ENCODE measurements at regions not wholly inside any gene's neighbourhood (a gene's known extent, or its start where the extent isn't known, plus 50 kb on each side); places are given as distances from the start of the nearest gene placed in this dataset.

DNA sequence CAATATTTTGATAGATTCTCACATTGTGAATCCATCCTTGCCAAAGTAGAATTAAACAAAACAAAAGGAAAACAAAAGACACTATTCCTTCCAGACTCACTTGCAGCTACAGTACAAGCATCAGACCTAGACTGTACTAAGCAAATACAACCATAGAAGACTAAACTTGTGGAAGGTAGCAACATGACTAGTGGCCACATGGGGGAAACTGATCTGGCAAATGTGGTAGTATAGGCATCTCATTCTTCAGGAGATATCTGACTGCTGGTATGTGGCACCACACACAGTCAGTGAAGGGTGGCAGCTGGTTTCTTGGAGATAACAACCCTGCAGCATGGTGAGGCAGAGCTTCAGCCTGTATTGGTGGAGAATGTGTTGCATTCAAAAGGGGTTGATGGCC lies 81.0 kb upstream of the ACVR2A start:
- peaks cover 2% of the 10 kb centered on the region for H3K9me3 Mint-ChIP-seq
- TF ChIP-seq, protein P1, sequence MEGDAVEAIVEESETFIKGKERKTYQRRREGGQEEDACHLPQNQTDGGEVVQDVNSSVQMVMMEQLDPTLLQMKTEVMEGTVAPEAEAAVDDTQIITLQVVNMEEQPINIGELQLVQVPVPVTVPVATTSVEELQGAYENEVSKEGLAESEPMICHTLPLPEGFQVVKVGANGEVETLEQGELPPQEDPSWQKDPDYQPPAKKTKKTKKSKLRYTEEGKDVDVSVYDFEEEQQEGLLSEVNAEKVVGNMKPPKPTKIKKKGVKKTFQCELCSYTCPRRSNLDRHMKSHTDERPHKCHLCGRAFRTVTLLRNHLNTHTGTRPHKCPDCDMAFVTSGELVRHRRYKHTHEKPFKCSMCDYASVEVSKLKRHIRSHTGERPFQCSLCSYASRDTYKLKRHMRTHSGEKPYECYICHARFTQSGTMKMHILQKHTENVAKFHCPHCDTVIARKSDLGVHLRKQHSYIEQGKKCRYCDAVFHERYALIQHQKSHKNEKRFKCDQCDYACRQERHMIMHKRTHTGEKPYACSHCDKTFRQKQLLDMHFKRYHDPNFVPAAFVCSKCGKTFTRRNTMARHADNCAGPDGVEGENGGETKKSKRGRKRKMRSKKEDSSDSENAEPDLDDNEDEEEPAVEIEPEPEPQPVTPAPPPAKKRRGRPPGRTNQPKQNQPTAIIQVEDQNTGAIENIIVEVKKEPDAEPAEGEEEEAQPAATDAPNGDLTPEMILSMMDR (IDR thresholded peaks at IDR 0.05), result no peak
- no peak overlapping the region for H3K4me3 Mint-ChIP-seq
- intact Hi-C loops (cut with micrococcal nuclease), result no loop called here
- H3K4me1 Mint-ChIP-seq, result no peaks in the 10 kb centered on the region
- CTCF ChIA-PET, result no interaction called here
- no peak for DNase-seq
- no peaks in the 10 kb centered on the region for H3K36me3 Mint-ChIP-seq (ENCODE audit: low read depth)
- H3K27me3 Mint-ChIP-seq, result no peaks in the 10 kb centered on the region
- no peak for ATAC-seq (ENCODE audit: low read depth)
- POLR2A ChIA-PET, result no interaction called here
- no peak overlapping the region for H3K27ac Mint-ChIP-seq

DNA sequence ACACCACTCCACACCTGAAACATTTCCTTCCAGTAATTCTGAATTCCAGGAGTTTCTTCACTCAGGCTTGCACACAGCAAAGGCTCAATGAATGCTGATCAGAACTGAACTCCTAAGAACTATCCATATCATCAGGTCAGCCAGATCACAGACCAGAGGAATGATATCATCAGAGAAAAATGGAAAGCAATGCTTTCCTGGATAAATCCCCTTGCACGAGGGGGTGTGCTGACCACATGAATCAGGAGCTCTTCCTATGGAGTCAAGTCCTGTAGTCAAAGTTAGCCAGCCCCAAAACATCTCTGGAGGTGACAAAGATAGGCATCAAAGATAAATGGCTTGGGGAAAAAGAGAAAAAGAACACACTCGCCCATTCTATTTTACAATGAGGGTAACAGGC lies 83.8 kb upstream of the ACVR2A start:
- no peaks in the 10 kb centered on the region for H3K4me1 Mint-ChIP-seq
- intact Hi-C loops (cut with micrococcal nuclease), result no loop called here
- no peaks in the 10 kb centered on the region for H3K36me3 Mint-ChIP-seq (ENCODE audit: low read depth)

DNA sequence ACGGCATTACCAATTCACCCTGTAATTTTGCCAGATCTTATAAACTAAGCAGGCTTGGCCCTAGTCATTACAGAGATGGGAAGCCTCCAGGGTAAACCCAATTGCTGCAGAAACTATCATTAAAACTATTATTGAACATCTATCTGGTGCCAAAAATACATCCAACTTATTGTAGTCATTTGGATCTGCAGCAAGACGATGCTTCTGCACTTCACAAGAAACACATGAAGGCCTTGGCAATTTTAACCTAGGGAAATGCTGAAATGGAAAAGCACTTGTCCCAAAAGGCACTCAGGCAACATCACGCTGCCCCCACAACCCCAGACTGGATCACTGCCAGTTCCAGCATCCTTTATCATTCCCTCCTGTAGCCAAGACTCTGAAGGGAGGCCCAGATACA lies 85.3 kb upstream of the ACVR2A start:
- Mint-ChIP-seq H3K4me1 (no peaks in the 10 kb centered on the region), H3K9me3 (no peaks in the 10 kb centered on the region), H3K27me3 (no peaks in the 10 kb centered on the region), H3K36me3 (ENCODE audit: low read depth) (no peaks in the 10 kb centered on the region), H3K4me3 (no peak overlapping the region), H3K27ac (no peak overlapping the region)
- no peak for DNase-seq
- POLR2A ChIA-PET, result no interaction called here
- no peak for ATAC-seq (ENCODE audit: low read depth)
- intact Hi-C loops (cut with micrococcal nuclease), result no loop called here
- TF ChIP-seq, protein P1 (IDR thresholded peaks at IDR 0.05), result no peak
- CTCF ChIA-PET, result no interaction called here

More for the DNA sequence above, 83.8 kb upstream of the ACVR2A start:
- Mint-ChIP-seq H3K27ac (no peak overlapping the region), H3K9me3 (no peaks in the 10 kb centered on the region), H3K4me3 (no peak overlapping the region), H3K27me3 (no peaks in the 10 kb centered on the region)
- CTCF ChIA-PET, result no interaction called here
- no peak for ATAC-seq (ENCODE audit: low read depth)
- DNase-seq, result no peak
- TF ChIP-seq, protein P1 (IDR thresholded peaks at IDR 0.05), result no peak
- POLR2A ChIA-PET, result no interaction called here

DNA sequence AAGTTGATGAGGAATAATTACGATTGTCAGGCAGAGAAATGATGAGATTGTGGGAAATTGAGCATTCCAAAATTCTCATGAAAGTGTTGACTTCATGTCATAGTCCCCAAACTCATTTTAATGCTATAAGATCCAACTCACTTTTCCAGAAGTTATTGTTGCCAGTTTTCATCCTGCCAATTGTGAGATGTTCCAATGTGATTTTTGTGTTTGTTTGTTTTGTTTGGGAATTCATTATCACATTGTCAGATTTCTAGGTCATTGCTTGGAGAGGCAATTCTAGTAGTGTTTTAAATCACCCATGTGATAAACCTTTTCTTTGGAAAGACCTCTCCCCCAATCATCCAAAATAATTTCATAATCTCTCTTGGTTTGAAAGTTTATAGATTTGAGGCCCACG lies 86.0 kb upstream of the ACVR2A start:
- TF ChIP-seq, protein P1 (IDR thresholded peaks at IDR 0.05), result no peak
- intact Hi-C loops (cut with micrococcal nuclease), result no loop called here
- DNase-seq (no peak), ATAC-seq (ENCODE audit: low read depth) (no peak)
- H3K27ac Mint-ChIP-seq, result no peak overlapping the region
- POLR2A ChIA-PET, result no interaction called here
- H3K4me3 Mint-ChIP-seq, result no peak overlapping the region
- no peaks in the 10 kb centered on the region for H3K9me3 Mint-ChIP-seq
- no peaks in the 10 kb centered on the region for H3K27me3 Mint-ChIP-seq
- no peaks in the 10 kb centered on the region for H3K4me1 Mint-ChIP-seq
- H3K36me3 Mint-ChIP-seq (ENCODE audit: low read depth), result no peaks in the 10 kb centered on the region
- CTCF ChIA-PET, result no interaction called here

GRCh38 chr2:147756069-147756468 lies 88.8 kb upstream of the ACVR2A start:
- Mint-ChIP-seq H3K36me3 (ENCODE audit: low read depth) (no peaks in the 10 kb centered on the region), H3K4me3 (no peak overlapping the region), H3K9me3 (no peaks in the 10 kb centered on the region), H3K27ac (no peak overlapping the region), H3K4me1 (no peaks in the 10 kb centered on the region), H3K27me3 (no peaks in the 10 kb centered on the region)
- CTCF ChIA-PET, result no interaction called here
- intact Hi-C loops (cut with micrococcal nuclease), result no loop called here
- TF ChIP-seq, protein P1 (IDR thresholded peaks at IDR 0.05), result no peak
- POLR2A ChIA-PET, result no interaction called here
- DNase-seq (no peak), ATAC-seq (ENCODE audit: low read depth) (no peak)
